OCI-LY7 (cell line): ENCODE measurements at regions not wholly inside any gene's neighbourhood (a gene's known extent, or its start where the extent isn't known, plus 50 kb on each side); places are given as distances from the start of the nearest gene placed in this dataset.

Experiments used
- EZH2phosphoT487 ChIP-seq: fragments of 200-600 bp; sonication (generic); IDR thresholded peaks from 2 replicates; pipeline ENCODE4 v1.6.1; 2018; ENCODE audit warnings: low read depth, borderline replicate concordance, mild to moderate bottlenecking, mixed run types, antibody characterized with exemption, low read length, moderate library complexity, mixed read lengths
- TF ChIP-seq, protein P1 (sequence below): fragments of 200-600 bp; sonication (generic); conservative IDR thresholded peaks from 2 replicates; pipeline ENCODE4 v1.5.1; 2014; ENCODE audit warnings: mild to moderate bottlenecking, antibody characterized with exemption, low read length, moderate library complexity, mixed read lengths

DNA sequence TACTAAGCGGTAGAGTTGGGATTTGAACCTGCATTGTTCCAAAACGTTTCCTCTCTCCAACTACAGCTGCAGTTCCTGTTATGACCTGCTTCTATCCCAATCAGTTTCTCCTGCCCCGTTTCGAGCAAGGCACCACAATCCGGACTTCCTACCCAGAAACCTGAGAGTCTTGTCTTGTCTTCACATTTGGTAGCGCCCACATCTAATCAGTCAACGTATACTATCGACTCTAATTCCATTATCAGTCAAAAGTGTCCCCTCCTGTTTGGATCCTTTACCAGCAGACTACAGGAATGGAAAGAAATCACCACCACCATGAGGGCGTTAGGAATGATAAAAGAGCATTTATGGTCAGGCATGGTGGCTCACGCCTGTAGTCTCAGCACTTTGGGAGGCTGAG, 124.6 kb downstream of the AXIN2 start:
- TF ChIP-seq, protein P1, sequence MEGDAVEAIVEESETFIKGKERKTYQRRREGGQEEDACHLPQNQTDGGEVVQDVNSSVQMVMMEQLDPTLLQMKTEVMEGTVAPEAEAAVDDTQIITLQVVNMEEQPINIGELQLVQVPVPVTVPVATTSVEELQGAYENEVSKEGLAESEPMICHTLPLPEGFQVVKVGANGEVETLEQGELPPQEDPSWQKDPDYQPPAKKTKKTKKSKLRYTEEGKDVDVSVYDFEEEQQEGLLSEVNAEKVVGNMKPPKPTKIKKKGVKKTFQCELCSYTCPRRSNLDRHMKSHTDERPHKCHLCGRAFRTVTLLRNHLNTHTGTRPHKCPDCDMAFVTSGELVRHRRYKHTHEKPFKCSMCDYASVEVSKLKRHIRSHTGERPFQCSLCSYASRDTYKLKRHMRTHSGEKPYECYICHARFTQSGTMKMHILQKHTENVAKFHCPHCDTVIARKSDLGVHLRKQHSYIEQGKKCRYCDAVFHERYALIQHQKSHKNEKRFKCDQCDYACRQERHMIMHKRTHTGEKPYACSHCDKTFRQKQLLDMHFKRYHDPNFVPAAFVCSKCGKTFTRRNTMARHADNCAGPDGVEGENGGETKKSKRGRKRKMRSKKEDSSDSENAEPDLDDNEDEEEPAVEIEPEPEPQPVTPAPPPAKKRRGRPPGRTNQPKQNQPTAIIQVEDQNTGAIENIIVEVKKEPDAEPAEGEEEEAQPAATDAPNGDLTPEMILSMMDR = no peak
- no peak for TF ChIP-seq EZH2phosphoT487
